GF-D8 (cell line): ENCODE measurements at regions not wholly inside any gene's neighbourhood (a gene's known extent, or its start where the extent isn't known, plus 50 kb on each side); places are given as distances from the start of the nearest gene placed in this dataset.
"Not testable (repeated sequence)": the region's sequence is repeated elsewhere in the genome, so short reads cannot be mapped to it uniquely, and the experiment has no call there.

ENCODE experiments used
- DNase-seq: peaks from one replicate; lab custom pipeline; 2025; lab: John Stamatoyannopoulos, UW

GRCh38 chr12:9411616-9412268, 196.0 kb downstream of the KLRB1 start:
- DNase-seq = not testable (repeated sequence)

- not testable (repeated sequence) for DNase-seq
Observed at GRCh38 chr12:9407425-9407748, 199.2 kb upstream of the PZP start.

- DNase-seq = no peak
Observed at GRCh38 chr12:9406564-9407424, 198.6 kb upstream of the PZP start.

- no peak for DNase-seq
Observed at GRCh38 chr12:9405886-9406563, 197.8 kb upstream of the PZP start.

DNA sequence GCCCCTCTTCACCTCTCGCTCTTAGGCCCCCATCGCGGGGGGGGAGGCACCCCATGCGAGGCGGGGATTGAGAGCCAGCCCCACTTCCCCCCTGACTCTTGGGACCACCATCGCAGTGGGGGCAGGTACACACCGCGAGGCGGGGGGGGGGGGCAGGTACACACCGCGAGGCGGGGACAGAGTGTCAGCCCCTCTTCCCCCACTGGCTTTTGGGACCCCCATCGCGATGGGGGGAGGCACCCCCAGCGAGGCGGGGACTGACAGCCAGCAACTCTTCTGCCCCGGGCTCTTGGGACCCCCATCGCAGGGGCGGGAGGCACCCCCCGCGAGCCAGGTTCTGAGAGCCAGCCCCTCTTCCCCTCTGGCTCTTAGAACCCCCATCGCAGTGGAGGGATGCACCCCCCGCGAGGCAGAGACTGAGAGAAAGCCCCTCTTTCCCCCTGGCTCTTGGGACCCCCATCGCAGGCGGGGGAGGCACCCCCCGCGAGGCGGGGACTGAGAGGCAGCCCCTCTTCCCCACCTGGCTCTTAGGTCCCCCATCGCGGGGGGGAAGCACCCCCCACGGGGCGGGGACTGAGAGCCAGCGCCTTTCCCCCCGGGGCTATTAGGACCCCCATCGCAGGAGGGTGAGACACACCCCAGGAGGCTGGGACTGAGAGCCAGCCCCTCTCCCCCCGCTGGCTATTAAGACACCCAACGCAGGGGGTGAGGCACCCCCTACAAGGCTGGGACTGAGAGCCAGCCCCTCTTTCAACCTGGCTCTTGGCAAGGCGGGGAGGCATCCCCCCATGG, 196.5 kb upstream of the PZP start:
- no peak for DNase-seq

DNA sequence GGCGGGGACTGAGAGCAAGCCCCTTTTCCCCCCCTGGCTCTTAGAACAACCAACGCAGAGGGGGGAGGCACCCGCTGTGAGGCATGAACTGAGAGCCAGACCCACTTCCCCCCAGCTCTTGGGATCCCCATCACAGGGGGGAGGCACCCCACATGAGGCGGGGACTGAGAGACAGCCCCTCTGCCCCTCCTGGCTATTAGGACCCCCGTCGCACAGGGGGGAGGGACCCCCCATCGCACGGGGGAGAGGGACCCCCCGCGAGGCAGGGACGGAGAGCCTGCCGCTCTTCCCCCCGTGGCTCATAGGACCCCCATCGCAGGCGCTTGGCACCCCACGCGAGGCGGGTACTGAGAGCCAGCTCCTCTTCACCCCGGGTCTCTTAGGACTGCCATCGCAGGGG, 195.8 kb upstream of the PZP start:
- DNase-seq = no peak

- DNase-seq = not testable (repeated sequence)
Observed at GRCh38 chr12:9402432-9403040, 194.3 kb upstream of the PZP start.

GRCh38 chr12:9396367-9396766, 188.2 kb upstream of the PZP start:
- not testable (repeated sequence) for DNase-seq

GRCh38 chr12:9395220-9395619, 187.0 kb upstream of the PZP start:
- DNase-seq = not testable (repeated sequence)

GRCh38 chr12:9392842-9393241, 184.6 kb upstream of the PZP start:
- DNase-seq = no peak

- no peak for DNase-seq
Observed at GRCh38 chr12:9391815-9392214, 183.6 kb upstream of the PZP start.

- DNase-seq = no peak
Observed at GRCh38 chr12:9390761-9391160, 182.6 kb upstream of the PZP start.

DNA sequence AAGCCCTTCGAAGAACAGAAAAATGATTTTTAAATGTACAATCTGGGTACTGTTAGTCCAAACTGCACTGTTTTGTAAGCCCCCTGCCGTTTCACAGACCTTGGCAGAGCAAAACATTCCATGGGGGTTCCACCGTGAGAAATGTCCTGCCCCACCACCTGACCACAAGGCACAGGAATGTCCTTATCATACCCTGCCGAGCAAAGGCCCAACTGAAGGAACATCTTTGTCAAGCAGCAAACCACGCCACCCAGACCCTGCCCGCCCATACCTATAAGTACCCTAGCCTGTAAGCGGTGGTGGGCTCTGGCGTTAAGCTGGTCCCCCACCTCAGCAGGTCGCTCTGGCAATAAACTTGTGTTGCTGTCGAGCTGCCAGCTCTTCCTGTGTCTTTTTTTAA, 181.6 kb upstream of the PZP start:
- no peak for DNase-seq

DNA sequence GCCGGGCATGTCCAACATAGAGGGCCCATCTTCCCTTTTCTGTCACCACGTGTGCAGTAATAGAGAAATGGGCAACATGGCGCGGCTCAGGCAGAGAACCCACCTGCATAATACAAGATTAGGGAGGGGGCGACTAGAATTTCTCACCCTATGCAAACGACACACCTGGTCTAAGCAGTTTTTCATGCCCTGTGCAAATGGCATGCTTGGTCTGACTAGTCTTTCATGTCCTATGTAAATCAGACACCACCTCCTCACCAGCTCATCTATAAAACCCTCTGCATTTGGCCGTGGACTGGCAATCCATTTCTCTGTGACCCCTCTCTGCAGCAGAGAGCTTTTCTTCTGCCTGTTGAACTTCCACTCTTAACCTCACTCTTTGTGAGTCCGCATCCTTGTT, 180.2 kb upstream of the PZP start:
- DNase-seq = no peak

DNA sequence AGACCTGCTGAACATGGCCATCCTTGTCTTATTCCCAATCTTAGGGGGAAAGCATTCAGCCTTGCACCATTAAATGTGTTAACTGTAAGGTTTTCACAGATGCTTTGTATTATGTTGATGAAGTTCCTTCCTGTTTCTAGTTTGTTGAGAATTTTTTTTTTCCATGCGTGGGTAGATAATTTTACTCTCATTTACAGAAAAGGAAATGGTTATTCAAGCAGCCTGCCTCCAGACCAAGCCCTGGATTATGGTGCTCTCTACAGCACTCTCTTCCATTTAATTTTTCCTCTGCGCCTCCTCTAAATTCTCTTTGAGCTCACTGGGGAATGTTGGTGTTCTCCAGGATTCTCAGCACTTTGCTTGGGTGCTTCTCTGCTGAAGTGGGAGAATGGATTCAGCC, 179.3 kb upstream of the PZP start:
- DNase-seq = no peak

GRCh38 chr12:9383585-9383984, 175.4 kb upstream of the PZP start:
- no peak for DNase-seq

GRCh38 chr12:9381619-9382018, 173.4 kb upstream of the PZP start:
- DNase-seq = no peak

GRCh38 chr12:9380650-9381049, 172.5 kb upstream of the PZP start:
- DNase-seq = no peak

GRCh38 chr12:9379023-9379742, 171.0 kb upstream of the PZP start:
- no peak for DNase-seq

DNA sequence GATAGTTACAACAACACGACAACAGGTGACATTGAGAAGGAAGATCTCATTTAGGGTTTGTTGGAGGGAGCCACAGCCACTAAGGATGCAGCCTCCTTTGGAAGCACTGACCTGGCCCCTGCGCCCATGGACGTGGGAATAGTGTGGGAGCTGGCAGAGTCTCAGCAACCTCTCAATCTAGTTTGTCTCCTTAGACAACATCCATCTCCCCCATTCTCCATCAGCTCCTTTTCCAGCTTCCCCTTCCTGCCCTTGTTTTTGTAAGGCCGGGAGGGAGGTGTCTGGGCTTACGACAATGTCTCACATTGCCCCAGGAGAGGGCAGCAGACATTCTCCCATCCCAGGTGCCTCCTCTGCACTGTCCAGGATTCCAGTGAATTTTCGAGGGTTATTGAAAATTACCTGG, 170.2 kb upstream of the PZP start:
- DNase-seq = no peak

GRCh38 chr12:9372202-9372601, 164.0 kb upstream of the PZP start:
- DNase-seq = no peak
